ENCODE measurements at regions not wholly inside any gene's neighbourhood (a gene's known extent, or its start where the extent isn't known, plus 50 kb on each side); places are given as distances from the start of the nearest gene placed in this dataset.
A peak's percentile ranks its signal among the peaks of the same experiment; 100 is the strongest.
"Not testable (repeated sequence)": the region's sequence is repeated elsewhere in the genome, so short reads cannot be mapped to it uniquely, and the experiment has no call there.

GRCh38 chr2:224151680-224152310 lies 112.7 kb upstream of the SERPINE2 start:
- TF ChIP-seq, protein P1, sequence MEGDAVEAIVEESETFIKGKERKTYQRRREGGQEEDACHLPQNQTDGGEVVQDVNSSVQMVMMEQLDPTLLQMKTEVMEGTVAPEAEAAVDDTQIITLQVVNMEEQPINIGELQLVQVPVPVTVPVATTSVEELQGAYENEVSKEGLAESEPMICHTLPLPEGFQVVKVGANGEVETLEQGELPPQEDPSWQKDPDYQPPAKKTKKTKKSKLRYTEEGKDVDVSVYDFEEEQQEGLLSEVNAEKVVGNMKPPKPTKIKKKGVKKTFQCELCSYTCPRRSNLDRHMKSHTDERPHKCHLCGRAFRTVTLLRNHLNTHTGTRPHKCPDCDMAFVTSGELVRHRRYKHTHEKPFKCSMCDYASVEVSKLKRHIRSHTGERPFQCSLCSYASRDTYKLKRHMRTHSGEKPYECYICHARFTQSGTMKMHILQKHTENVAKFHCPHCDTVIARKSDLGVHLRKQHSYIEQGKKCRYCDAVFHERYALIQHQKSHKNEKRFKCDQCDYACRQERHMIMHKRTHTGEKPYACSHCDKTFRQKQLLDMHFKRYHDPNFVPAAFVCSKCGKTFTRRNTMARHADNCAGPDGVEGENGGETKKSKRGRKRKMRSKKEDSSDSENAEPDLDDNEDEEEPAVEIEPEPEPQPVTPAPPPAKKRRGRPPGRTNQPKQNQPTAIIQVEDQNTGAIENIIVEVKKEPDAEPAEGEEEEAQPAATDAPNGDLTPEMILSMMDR (IDR thresholded peaks at IDR 0.05; ENCODE audit: low read depth, low read length), result no peak

DNA sequence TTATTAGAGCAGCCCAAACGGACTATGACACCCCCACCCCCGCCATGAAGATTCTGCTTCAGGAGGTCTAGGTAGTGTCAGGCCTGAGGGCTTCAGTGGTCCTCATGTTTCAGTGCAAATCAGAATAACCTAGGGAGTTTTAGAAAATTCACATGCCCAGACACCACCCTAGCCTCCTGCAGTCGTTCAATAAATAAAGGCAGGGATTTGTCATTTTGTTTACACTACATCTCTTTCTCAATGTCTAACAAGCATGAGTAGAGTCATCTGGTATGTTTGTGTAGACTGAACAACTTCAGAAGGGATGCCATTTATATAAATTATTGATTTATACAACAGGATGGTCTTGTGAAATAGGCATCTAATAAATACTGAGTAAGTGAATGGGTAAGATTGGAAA lies 112.1 kb upstream of the SERPINE2 start:
- TF ChIP-seq, protein P1 (IDR thresholded peaks at IDR 0.05; ENCODE audit: low read depth, low read length), result no peak
- peak in 1 of 2 donors; percentile 67 for DNase-seq (ENCODE audit: low read depth in 2 of 2)
- H3K4me3 ChIP-seq (replicated peaks in 1 of 2; ENCODE audit: low read depth in 2 of 2, low read length in 2 of 2), result no peak overlapping the region

More at GRCh38 chr2:224151680-224152310, 112.7 kb upstream of the SERPINE2 start:
- no peak overlapping the region for H3K4me3 ChIP-seq (replicated peaks in 1 of 2; ENCODE audit: low read depth in 2 of 2, low read length in 2 of 2)
- DNase-seq (ENCODE audit: low read depth in 2 of 2), result no peak

- not testable (repeated sequence) for H3K4me3 ChIP-seq (replicated peaks in 1 of 2; ENCODE audit: low read depth in 2 of 2, low read length in 2 of 2); DNase-seq (ENCODE audit: low read depth in 2 of 2)
Observed at GRCh38 chr2:224148058-224148457, 109.0 kb upstream of the SERPINE2 start.

GRCh38 chr2:224147174-224147573 lies 108.1 kb upstream of the SERPINE2 start:
- DNase-seq (ENCODE audit: low read depth in 2 of 2), result peak in 1 of 2 donors; percentile 73
- TF ChIP-seq, protein P1 (IDR thresholded peaks at IDR 0.05; ENCODE audit: low read depth, low read length), result no peak

GRCh38 chr2:224146356-224147160 lies 107.5 kb upstream of the SERPINE2 start:
- no peak for DNase-seq (ENCODE audit: low read depth in 2 of 2)
- no peak overlapping the region for H3K4me3 ChIP-seq (replicated peaks in 1 of 2; ENCODE audit: low read depth in 2 of 2, low read length in 2 of 2)
- TF ChIP-seq, protein P1 (IDR thresholded peaks at IDR 0.05; ENCODE audit: low read depth, low read length), result no peak

More at GRCh38 chr2:224147174-224147573, 108.1 kb upstream of the SERPINE2 start:
- no peak overlapping the region for H3K4me3 ChIP-seq (replicated peaks in 1 of 2; ENCODE audit: low read depth in 2 of 2, low read length in 2 of 2)

DNA sequence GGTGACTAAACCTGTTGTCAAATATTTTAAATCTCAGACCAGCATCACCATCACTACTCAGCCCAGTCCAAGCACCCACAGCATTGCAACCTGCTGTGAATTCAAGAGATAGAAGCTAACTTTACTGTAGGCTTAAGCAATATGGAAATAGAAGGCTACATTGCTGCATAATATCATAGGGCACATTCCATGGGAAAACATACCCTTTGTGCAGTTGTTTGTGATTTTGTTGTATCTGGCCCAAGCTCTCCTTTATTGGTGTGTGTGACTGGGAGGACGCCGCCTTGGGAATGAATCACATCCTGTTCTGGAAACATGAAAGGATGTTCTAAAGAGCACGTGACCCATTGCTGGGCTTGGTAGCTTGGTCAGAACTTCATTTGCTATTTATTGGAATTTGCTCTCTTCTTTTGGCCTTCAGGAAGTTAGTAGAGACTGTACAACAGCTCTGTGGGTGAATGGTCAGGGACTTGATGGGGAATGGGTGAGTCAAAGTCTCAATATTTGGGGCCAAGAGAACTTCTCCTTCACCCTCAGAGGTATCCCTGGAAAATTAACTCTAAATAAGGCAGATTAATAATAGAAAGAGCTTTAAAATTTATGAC lies 106.8 kb upstream of the SERPINE2 start:
- peak; percentile 92 to 98 for DNase-seq (ENCODE audit: low read depth in 2 of 2)
- TF ChIP-seq, protein P1 (IDR thresholded peaks at IDR 0.05; ENCODE audit: low read depth, low read length), result no peak
- no peak overlapping the region for H3K4me3 ChIP-seq (replicated peaks in 1 of 2; ENCODE audit: low read depth in 2 of 2, low read length in 2 of 2)

DNA sequence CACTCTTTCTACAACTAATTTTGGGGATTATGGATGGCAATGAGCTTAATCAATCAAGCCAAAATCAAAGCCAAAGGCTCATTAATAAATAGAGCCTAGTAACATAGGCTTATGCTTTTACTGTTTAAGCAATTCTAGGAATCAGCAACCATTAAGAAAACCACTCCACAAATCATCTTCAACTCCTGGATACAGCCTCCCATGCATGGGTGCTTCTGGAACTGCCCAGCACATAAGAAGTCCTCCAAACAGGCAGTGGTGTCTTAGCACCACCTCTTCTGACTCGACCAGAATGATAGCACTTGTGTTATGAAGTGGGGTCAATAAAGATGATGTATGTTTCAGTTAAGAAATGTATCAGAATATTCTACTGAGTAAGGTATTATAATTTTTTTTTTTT lies 104.4 kb upstream of the SERPINE2 start:
- TF ChIP-seq, protein P1 (IDR thresholded peaks at IDR 0.05; ENCODE audit: low read depth, low read length), result no peak
- H3K4me3 ChIP-seq (replicated peaks in 1 of 2; ENCODE audit: low read depth in 2 of 2, low read length in 2 of 2), result no peak overlapping the region
- no peak for DNase-seq (ENCODE audit: low read depth in 2 of 2)

Measured in cardiac fibroblast (primary cell).